GM20000 (cell line): ENCODE measurements at regions not wholly inside any gene's neighbourhood (a gene's known extent, or its start where the extent isn't known, plus 50 kb on each side); places are given as distances from the start of the nearest gene placed in this dataset.

Source experiments
- DNase-seq: peaks from one replicate; pipeline ENCODE4 v3.0.0; 2012; ENCODE audit warnings: low spot score
- CTCF ChIP-seq: IDR thresholded peaks from 2 replicates; pipeline ENCODE4 v1.5.1; 2012; ENCODE audit warnings: mild to moderate bottlenecking, control low read depth; ENCODE audit errors: extremely low read depth, missing control alignments

DNA sequence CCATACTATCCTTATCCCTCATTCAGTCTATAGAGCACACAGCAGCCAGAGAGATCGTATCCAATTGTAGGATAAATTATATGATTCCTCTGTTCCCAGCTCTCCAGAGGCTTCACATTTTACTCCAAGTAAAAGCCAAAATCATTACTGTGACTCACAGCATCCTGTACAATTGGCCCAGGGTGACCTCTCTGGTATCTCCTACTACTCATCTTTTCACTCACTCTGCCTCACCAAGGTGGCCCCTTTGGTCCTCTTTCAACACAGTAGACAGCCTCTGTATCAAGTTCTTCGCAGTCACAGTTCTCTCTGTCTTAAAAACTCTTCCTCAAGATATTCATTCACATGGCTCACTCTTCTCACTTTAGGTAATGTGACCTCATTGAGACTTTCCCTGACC, 72.6 kb upstream of the LSM8 start:
- DNase-seq, result no peak

GRCh38 chr7:118114175-118114574, 69.8 kb upstream of the LSM8 start:
- no peak for TF ChIP-seq CTCF
- DNase-seq, result no peak

More for the DNA sequence above, 72.6 kb upstream of the LSM8 start:
- TF ChIP-seq CTCF, result no peak

- DNase-seq, result no peak
- TF ChIP-seq CTCF, result no peak
Observed at GRCh38 chr7:118129041-118129795, 54.7 kb upstream of the LSM8 start.

GRCh38 chr7:118132764-118133163, 51.2 kb upstream of the LSM8 start:
- DNase-seq, result no peak

More at GRCh38 chr7:118132764-118133163, 51.2 kb upstream of the LSM8 start:
- no peak for TF ChIP-seq CTCF
